Activated gamma-delta T cell (primary cell): ENCODE measurements at regions not wholly inside any gene's neighbourhood (a gene's known extent, or its start where the extent isn't known, plus 50 kb on each side); places are given as distances from the start of the nearest gene placed in this dataset.

Experiments
- DNase-seq: peaks from one replicate; lab custom pipeline; 2025; lab: John Stamatoyannopoulos, UW

- DNase-seq = no peak
These were observed 149.3 kb upstream of the UBL3 start for GRCh38 chr13:29999492-30000369.

GRCh38 chr13:29996316-29996715, 145.9 kb upstream of the UBL3 start:
- no peak for DNase-seq

- DNase-seq = no peak
These were observed 144.6 kb upstream of the UBL3 start for GRCh38 chr13:29994911-29995595.

- DNase-seq = no peak
These were observed 143.5 kb upstream of the UBL3 start for GRCh38 chr13:29993716-29994488.

- DNase-seq = no peak
These were observed 142.8 kb upstream of the UBL3 start for GRCh38 chr13:29993196-29993595.

GRCh38 chr13:29991343-29991742, 140.9 kb upstream of the UBL3 start:
- DNase-seq = no peak

GRCh38 chr13:29987340-29987739, 136.9 kb upstream of the UBL3 start:
- no peak for DNase-seq

- no peak for DNase-seq
These were observed 129.9 kb upstream of the UBL3 start for GRCh38 chr13:29980339-29980738.

- DNase-seq = no peak
These were observed 127.8 kb upstream of the UBL3 start for GRCh38 chr13:29978211-29978610.

GRCh38 chr13:29977476-29978120, 127.2 kb upstream of the UBL3 start:
- DNase-seq = no peak

- no peak for DNase-seq
These were observed 126.1 kb upstream of the UBL3 start for GRCh38 chr13:29976535-29976934.

- DNase-seq = no peak
These were observed 124.9 kb upstream of the UBL3 start for GRCh38 chr13:29975283-29975682.

GRCh38 chr13:29969286-29969685, 118.9 kb upstream of the UBL3 start:
- no peak for DNase-seq

GRCh38 chr13:29964181-29964845, 113.9 kb upstream of the UBL3 start:
- DNase-seq = no peak

- DNase-seq = no peak
These were observed 112.7 kb upstream of the UBL3 start for GRCh38 chr13:29963089-29963488.

GRCh38 chr13:29961036-29961670, 110.7 kb upstream of the UBL3 start:
- no peak for DNase-seq

- DNase-seq = no peak
These were observed 109.2 kb upstream of the UBL3 start for GRCh38 chr13:29959603-29960002.

GRCh38 chr13:29959086-29959485, 108.7 kb upstream of the UBL3 start:
- no peak for DNase-seq

GRCh38 chr13:29958476-29958875, 108.1 kb upstream of the UBL3 start:
- no peak for DNase-seq

GRCh38 chr13:29957320-29957719, 106.9 kb upstream of the UBL3 start:
- DNase-seq = no peak

- DNase-seq = no peak
These were observed 106.4 kb upstream of the UBL3 start for GRCh38 chr13:29956853-29957252.
